Ectodermal cell (in vitro differentiated cells): ENCODE measurements at regions not wholly inside any gene's neighbourhood (a gene's known extent, or its start where the extent isn't known, plus 50 kb on each side); places are given as distances from the start of the nearest gene placed in this dataset.
"Not testable (repeated sequence)": the region's sequence is repeated elsewhere in the genome, so short reads cannot be mapped to it uniquely, and the experiment has no call there.

ENCODE experiments used
- H3K27ac ChIP-seq: 2 replicates; pipeline ENCODE4 v1.7.0; 2013; ENCODE audit warnings: mild to moderate bottlenecking, low read depth, low read length; ENCODE audit not compliant: insufficient read depth, poor library complexity, severe bottlenecking
- H3K27me3 ChIP-seq: 2 replicates; pipeline ENCODE4 v1.7.0; 2013; ENCODE audit warnings: mild to moderate bottlenecking, low read length; ENCODE audit not compliant: insufficient read depth, control insufficient read depth, poor library complexity, severe bottlenecking
- H3K36me3 ChIP-seq: one replicate; pipeline ENCODE4 v1.7.0; 2013; ENCODE audit warnings: low read length; ENCODE audit not compliant: control insufficient read depth, insufficient read depth
- H3K4me1 ChIP-seq: one replicate; pipeline ENCODE4 v1.7.0; 2013; ENCODE audit warnings: low read length; ENCODE audit not compliant: control insufficient read depth, insufficient read depth
- H3K4me3 ChIP-seq: 2 replicates; pipeline ENCODE4 v1.7.0; 2013; ENCODE audit warnings: low read depth, low read length, control low read depth; ENCODE audit not compliant: insufficient read depth
- H3K9me3 ChIP-seq: 2 replicates; pipeline ENCODE4 v1.7.0; 2013; ENCODE audit warnings: mild to moderate bottlenecking, low read length, moderate library complexity; ENCODE audit not compliant: control insufficient read depth
- WGBS, 2 experiments: methylation state at CpG; one replicate each; pipeline ENCODE4 v1.1.7; 2013; ENCODE audit warnings: missing lambda C conversion rate in 2 of 2; 5-methylcytosine and 5-hydroxymethylcytosine counted together

DNA sequence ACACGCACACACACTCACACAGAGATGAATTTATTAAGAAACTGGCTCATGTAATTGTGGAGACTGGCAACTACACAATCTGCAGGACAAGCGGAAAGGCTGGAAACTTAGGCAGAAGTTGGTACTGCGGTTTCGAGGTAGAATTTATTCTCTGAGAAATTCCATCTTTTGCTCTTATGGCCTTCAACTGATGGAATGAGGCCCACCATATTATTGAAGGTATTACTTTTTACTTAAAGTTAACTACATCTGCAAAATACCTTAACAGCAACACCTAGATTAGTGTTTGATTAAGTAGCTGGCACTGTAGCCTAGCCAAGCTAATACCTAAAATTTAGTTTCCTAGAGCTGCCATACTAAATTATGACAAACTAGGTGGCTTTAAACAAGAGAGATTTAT, 384.0 kb upstream of the UBE2E3 start:
- 95 to 96% methylated on average over 4 of the region's 4 CpGs for WGBS, 2 experiments
- Histone ChIP-seq H3K4me3 (no peak overlapping the region), H3K27me3 (no peaks in the 10 kb centered on the region), H3K27ac (no peak overlapping the region), H3K9me3 (no peaks in the 10 kb centered on the region), H3K4me1 (no peaks in the 10 kb centered on the region), H3K36me3 (no peaks in the 10 kb centered on the region)

GRCh38 chr2:180591947-180592346, 388.5 kb upstream of the UBE2E3 start:
- H3K4me1 ChIP-seq, result no peaks in the 10 kb centered on the region
- H3K27ac ChIP-seq, result no peak overlapping the region
- no peak overlapping the region for H3K4me3 ChIP-seq
- no peaks in the 10 kb centered on the region for H3K9me3 ChIP-seq
- WGBS, 2 experiments, result 88 to 100% methylated on average over 1 of the region's 1 CpG
- no peaks in the 10 kb centered on the region for H3K36me3 ChIP-seq
- H3K27me3 ChIP-seq, result no peaks in the 10 kb centered on the region

- H3K4me1 ChIP-seq, H3K27ac ChIP-seq, H3K9me3 ChIP-seq, H3K36me3 ChIP-seq, H3K27me3 ChIP-seq, H3K4me3 ChIP-seq: not testable (repeated sequence)
- 82 to 83% methylated on average over 11 of the region's 11 CpGs for WGBS, 2 experiments
Measured at GRCh38 chr2:180591093-180591781, 389.2 kb upstream of the UBE2E3 start.

DNA sequence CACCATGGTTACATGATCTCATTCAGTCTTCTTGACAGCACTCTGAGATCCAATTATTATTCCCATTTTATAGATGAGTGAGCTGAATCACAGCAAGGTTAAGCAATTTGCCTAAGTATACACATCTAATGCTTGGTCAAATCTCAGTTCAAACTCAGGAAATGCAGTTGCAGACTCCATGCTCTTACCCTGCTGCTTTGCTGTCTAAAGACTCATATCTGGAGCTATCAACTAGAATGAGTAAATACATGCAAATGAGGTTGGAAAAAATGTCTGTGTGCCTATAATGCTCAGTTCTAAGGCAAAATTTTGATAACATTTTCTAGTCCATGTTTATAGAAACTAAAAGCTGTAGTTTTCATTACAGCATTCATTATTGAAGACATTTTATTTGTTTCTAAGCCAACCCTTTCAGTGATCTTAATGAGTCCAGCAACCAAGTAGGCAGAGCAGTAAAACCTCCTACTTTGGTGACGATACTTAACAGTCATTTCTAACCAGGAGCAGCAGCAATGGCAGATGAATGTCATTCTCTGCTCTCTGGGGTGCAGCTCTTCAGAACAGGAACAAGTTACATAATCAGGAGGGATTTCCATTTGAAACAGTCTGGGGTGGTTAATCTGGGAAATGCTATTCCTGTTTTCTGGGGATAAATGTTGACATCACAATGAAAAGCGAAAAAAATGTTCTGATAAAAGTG, 396.8 kb upstream of the UBE2E3 start:
- H3K4me3 ChIP-seq, result no peak overlapping the region
- H3K27ac ChIP-seq, result no peak overlapping the region
- WGBS, 2 experiments, result 88 to 92% methylated on average over 2 of the region's 2 CpGs
- no peaks in the 10 kb centered on the region for H3K36me3 ChIP-seq
- H3K27me3 ChIP-seq, result no peaks in the 10 kb centered on the region
- H3K9me3 ChIP-seq, result no peaks in the 10 kb centered on the region
- no peaks in the 10 kb centered on the region for H3K4me1 ChIP-seq

DNA sequence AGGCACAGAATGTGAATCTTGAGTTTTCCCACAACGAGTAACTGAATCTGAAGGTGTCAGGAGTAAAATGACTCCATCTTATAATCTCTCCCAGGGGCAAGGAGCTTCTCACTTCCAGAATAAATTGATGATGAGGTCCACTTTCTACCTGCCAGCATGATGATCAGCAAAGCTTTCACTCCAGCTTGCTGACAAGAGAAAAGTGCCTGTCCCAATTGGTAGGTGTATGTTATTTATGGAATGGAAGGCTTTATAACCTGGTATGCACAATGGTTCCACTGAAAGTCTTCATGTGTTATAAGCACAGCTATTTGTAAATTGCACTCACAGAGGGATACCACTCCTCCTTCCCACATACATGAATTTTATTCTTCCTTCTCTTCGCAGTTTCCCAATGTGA, 401.0 kb upstream of the UBE2E3 start:
- Histone ChIP-seq H3K4me1 (no peaks in the 10 kb centered on the region), H3K4me3 (no peak overlapping the region), H3K27me3 (no peaks in the 10 kb centered on the region), H3K27ac (no peak overlapping the region), H3K36me3 (no peaks in the 10 kb centered on the region), H3K9me3 (no peaks in the 10 kb centered on the region)
- 96 to 98% methylated on average over 2 of the region's 2 CpGs for WGBS, 2 experiments

DNA sequence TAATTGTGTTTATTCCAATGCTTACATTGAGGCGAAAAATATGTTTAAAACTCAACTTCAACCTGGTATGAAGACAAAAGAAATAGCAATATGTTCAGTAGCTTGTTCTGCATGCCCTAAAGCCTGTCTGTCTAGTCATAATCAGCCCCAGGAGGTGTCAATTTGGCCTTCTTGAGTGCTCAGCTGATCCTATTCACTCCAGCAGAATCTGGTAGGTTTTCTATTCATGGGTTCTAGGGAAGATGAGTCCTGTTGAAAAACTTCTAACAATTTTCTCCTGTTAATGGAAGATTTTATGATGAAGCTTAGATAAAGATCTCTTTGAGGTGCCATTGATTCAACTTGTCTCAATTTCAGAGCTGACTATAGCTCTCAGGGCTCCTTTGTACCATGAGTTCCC, 402.0 kb upstream of the UBE2E3 start:
- 92 to 100% methylated on average over 1 of the region's 1 CpG for WGBS, 2 experiments
- Histone ChIP-seq H3K4me3 (no peak overlapping the region), H3K27ac (no peak overlapping the region), H3K27me3 (no peaks in the 10 kb centered on the region), H3K36me3 (no peaks in the 10 kb centered on the region), H3K4me1 (no peaks in the 10 kb centered on the region), H3K9me3 (no peaks in the 10 kb centered on the region)

- Histone ChIP-seq H3K27me3 (no peaks in the 10 kb centered on the region), H3K4me1 (no peaks in the 10 kb centered on the region), H3K9me3 (no peaks in the 10 kb centered on the region), H3K36me3 (no peaks in the 10 kb centered on the region), H3K4me3 (no peak overlapping the region), H3K27ac (no peak overlapping the region)
- WGBS, 2 experiments, result 100% methylated on average over 2 to 3 of the region's 3 CpGs
Measured at GRCh38 chr2:180577567-180577966, 402.8 kb upstream of the UBE2E3 start.

DNA sequence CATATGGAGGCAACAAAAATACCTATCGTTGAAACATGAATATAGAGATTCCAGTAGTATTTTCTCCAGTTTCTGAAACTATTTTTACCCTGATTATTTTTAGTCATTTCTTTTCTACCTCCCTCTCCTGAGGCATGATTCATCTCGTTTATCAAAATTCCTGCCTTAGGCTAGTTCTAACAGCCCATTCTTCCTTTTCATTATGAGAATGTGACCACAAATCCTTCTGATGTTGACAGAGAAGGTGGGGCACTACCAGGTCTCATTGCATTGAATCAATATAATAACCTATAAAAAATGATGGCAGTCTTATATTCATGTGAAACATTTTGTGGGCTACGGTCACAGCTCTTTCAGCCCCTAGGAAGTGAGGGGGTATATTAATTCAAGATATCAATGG, 406.5 kb upstream of the UBE2E3 start:
- 97 to 100% methylated on average over 1 of the region's 3 CpGs for WGBS, 2 experiments
- Histone ChIP-seq H3K27me3 (no peaks in the 10 kb centered on the region), H3K4me3 (no peak overlapping the region), H3K36me3 (no peaks in the 10 kb centered on the region), H3K27ac (no peak overlapping the region), H3K9me3 (no peaks in the 10 kb centered on the region), H3K4me1 (no peaks in the 10 kb centered on the region)

DNA sequence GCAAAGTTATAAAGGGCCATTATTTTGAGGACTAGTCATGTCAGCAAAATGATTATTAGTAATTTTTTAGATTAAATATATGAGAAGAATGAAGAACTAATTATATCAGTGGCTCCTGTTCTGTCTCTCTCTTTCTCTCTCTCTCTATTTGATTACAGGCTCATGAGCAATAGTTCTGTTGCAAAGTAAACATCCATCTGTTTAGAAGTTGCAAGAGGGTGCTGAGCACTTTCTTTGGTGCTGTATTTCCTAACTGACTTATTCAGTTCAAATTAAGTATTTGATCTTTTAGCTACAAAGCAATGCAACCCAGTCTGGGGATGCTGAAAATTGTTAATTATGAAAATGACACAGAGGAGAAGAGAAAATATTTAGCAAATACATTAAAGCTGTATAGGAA, 408.1 kb upstream of the UBE2E3 start:
- no peaks in the 10 kb centered on the region for H3K27me3 ChIP-seq
- no peak overlapping the region for H3K27ac ChIP-seq
- H3K4me3 ChIP-seq, result no peak overlapping the region
- no peaks in the 10 kb centered on the region for H3K9me3 ChIP-seq
- H3K4me1 ChIP-seq, result no peaks in the 10 kb centered on the region
- no peaks in the 10 kb centered on the region for H3K36me3 ChIP-seq

- no peaks in the 10 kb centered on the region for H3K4me1 ChIP-seq
- H3K36me3 ChIP-seq, result no peaks in the 10 kb centered on the region
- no peak overlapping the region for H3K27ac ChIP-seq
- H3K9me3 ChIP-seq, result no peaks in the 10 kb centered on the region
- H3K4me3 ChIP-seq, result no peak overlapping the region
- 87 to 92% methylated on average over 1 to 2 of the region's 2 CpGs for WGBS, 2 experiments
- H3K27me3 ChIP-seq, result no peaks in the 10 kb centered on the region
Measured at GRCh38 chr2:180571559-180571958, 408.8 kb upstream of the UBE2E3 start.
